ENCODE measurements at regions not wholly inside any gene's neighbourhood (a gene's known extent, or its start where the extent isn't known, plus 50 kb on each side); places are given as distances from the start of the nearest gene placed in this dataset.
"Not testable (repeated sequence)": the region's sequence is repeated elsewhere in the genome, so short reads cannot be mapped to it uniquely, and the experiment has no call there.

DNA sequence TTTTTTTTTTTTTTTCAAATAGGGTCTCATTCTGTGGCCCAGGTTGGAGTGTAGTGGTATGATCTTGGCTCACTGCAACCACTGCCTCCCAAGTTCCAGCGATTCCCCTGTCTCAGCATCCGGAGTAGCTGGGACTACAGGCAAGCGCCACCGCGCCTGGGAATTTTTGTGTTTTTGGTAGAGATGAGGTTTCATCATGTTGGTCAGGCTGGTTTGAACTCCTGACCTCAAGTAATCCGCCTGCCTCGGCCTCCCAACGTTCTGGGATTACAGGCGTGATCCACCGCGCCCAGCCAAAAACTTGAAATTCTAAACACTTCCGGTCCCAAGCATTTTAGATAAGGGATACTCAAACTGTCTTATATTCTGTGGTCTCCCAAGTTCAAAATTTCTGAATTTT lies 718.9 kb upstream of the MEF2C start:
- DNase-seq: no peak

DNA sequence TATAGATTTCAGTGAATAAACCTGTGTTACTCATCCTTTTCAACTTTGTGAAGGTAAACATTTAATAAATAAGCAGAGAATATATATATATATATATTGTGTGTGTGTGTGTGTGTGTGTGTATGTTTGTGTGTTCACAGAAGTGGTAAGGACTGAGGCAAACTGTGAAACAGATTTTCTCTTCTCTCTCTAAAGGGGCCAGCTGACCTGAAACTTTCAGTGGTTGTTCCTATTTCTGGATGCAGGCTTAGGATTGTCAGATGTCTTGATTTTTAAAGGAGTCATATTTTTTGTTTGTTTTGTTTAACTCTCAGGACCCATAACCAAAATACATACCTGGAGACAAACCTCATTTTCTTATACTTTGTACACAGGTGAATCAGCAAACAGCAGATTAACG lies 714.9 kb upstream of the MEF2C start:
- no peak for DNase-seq

- DNase-seq: no peak
Measured at GRCh38 chr5:89596821-89597220, 713.8 kb upstream of the MEF2C start.

GRCh38 chr5:89595056-89595455 lies 712.1 kb upstream of the MEF2C start:
- DNase-seq: no peak

DNA sequence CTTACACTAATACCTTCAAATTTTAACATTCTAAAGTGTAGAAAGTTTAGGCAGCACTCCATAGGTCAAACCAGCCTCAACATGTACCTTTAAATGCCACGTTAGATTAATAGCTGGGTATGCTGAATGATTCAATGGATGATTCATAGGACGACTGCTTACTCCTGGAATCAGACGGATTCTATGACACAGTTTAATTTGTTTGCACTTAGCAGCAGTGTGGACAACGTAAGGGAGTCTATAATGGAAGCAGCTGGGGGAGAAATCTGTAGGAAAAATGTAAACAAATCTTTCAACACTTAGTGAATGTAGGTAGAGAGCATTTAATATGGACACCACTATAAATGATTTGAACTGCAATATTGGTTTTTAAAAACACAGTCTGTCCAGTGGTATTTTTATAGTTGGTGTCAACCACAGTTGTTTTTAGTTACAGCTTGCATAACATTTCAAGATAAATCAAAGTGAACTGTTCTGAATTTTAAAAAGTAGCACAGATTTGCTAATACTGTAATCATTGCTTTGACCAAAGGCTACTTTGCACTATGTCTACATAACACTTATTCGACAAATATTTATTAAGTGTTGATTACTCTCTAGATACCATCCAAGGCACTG lies 701.5 kb upstream of the MEF2C start:
- no peak for DNase-seq

- no peak for DNase-seq
Measured at GRCh38 chr5:89583534-89583933, 700.5 kb upstream of the MEF2C start.

DNA sequence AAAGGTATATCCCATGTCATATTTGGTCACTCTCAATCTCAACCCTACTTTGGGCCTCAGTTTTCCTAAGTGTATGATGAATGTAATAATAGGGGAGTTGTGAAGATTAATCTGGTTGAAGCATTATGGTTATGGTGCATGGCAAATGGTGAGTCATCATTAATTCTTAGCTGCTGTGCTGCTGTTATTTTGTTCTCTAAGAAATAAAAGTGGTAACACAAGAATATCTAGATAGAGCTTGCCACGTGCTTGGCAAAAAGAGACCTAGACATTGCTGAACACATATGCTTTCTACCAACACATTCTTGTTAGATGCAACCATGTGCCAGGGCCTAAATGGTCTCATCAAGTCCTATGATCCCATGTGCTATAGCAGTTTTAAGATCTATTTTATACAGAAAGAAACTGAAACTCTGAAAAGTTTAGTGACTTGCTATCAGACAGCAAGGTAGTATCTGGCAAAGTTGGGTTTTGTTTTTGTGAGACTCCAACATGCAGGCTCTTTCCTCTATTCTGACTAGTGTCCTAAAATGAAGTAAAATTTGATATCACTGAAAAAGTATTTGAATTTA lies 699.9 kb upstream of the MEF2C start:
- no peak for DNase-seq

GRCh38 chr5:89580976-89581375 lies 698.0 kb upstream of the MEF2C start:
- DNase-seq: no peak

DNA sequence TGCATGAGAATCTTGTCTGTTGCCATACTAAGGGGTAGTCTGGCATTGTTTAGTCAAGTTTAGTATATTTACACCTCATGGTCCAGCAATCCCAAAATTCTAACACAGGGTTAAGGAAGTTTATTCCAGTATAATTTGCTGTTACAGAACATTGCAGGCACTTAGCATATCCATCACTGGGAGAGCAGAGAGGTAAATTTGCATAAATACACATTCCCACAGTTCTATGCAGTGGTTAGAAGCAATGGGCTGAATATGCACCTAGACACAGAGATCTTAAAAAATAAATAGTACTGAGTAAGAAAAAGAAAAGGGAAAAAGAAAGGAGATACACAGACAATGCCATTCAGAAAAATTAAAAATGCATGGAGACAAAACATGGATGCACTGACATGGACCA lies 692.3 kb upstream of the MEF2C start:
- no peak for DNase-seq

- no peak for DNase-seq
Measured at GRCh38 chr5:89573345-89573744, 690.4 kb upstream of the MEF2C start.

DNA sequence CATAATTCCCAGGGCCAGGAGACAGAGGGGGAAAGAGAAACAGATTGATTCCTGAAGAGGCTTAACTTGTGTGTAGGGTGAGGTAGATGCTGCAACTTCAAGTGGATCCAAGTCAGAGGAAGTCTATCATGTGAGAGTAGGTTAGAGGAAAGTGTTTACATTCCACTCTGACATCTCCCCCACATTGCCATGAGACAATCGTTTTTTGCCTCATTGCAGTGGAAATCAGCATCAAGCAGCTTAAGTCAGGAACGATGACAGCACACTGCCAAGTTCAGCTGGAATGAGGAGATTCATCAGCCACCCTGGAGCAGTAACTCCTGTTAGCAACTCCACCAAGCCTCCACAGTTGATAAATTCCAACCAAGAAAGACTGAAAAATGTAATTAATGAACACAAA lies 689.7 kb upstream of the MEF2C start:
- no peak for DNase-seq

GRCh38 chr5:89570557-89570956 lies 687.6 kb upstream of the MEF2C start:
- DNase-seq: no peak

GRCh38 chr5:89566340-89566739 lies 683.4 kb upstream of the MEF2C start:
- DNase-seq: no peak

GRCh38 chr5:89560696-89561095 lies 677.7 kb upstream of the MEF2C start:
- DNase-seq: no peak

- DNase-seq: no peak
Measured at GRCh38 chr5:89556215-89556913, 673.4 kb upstream of the MEF2C start.

GRCh38 chr5:89546657-89547056 lies 663.7 kb upstream of the MEF2C start:
- DNase-seq: no peak

DNA sequence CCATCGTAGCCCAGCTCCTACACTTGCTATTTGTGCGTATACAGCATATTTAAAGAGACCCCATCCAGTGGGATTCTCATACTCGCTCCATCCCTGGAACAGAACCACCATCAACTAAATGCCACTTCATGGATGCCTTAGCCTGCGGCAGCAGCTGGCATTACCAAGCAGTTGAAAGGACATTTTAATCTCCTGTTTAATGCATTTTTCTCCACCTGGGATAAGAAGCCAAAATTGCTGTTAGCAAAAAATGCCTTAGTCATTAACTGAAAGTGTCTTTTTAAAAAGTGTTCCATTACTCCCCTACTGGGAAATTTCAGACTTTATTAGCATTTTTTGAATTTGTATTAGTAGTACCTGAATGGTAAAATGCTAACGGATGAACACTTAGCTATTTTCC lies 662.6 kb upstream of the MEF2C start:
- no peak for DNase-seq

DNA sequence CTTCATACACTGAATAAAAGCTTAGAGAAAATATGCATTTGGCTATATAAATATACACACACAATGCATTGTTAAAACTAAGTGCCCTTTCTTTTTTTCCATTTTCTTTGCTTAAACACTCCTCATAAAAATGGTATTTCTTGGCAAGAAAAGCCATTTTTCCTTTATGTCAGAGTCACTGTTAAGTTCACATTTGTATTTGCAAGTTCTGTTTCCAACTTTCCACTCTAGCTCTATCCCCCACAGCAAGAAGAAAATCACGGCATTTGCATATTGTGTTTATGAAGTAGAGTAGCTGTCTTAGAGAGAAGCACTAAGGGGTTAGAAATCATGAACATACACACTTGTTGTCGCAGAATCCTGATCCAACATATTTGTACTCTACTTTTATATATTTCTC lies 662.1 kb upstream of the MEF2C start:
- DNase-seq: no peak

GRCh38 chr5:89542736-89543135 lies 659.8 kb upstream of the MEF2C start:
- DNase-seq: no peak

DNA sequence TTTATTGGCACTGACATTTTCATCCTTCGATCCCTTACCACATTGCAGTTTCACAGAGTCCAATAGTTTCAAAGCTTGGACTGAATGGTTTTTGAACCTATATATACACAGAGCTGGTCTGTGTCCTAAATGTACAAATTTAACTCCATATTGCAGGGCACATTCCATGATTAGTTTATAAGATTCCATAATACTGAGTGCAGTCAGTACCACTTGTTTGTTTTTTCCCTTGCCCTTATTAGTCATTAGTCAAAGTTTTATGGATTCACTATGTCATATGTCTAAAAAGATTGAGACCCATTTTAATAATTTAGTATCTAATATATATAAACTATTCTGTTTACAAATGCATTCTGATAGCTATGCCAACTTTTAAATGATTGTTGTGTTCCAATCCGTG lies 654.8 kb upstream of the MEF2C start:
- no peak for DNase-seq

DNA sequence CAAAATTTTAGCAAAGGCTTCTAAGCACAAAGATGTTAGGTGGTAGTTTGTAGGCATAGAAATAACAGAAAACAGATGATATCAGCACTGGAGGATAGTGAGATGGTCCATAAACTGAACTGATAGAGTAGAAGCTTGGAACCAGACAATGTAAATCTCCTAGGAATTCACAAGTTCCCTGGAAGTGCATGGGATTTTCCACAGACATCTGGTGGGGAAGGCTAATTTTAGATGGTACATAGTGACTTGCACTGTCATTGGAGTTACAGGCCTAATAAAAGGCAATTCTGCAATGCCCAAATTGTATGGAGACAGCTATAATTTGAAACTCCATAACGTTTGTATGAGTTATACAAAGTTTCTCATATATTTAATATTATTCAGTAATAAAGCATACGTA lies 653.0 kb upstream of the MEF2C start:
- DNase-seq: no peak

GRCh38 chr5:89535411-89535810 lies 652.4 kb upstream of the MEF2C start:
- DNase-seq: no peak

GRCh38 chr5:89534331-89534730 lies 651.3 kb upstream of the MEF2C start:
- DNase-seq: no peak

DNA sequence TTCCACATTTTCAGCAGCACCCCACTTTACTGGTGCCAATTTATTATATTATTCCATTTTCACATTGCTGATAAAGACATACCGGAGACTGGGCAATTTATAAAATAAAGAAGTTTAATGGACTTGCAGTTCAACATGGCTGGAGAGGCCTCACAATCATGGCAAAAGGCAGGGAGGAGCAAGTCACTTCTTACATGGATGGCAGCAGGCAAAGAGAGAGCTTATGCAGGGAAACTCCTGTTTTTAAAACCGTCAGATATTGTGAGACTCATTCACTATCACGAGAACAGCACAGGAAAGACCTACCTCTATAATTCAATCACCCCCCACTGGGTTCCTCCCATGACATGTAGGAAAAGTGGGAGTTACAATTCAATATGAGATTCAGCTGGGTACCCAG lies 641.8 kb upstream of the MEF2C start:
- DNase-seq: no peak

DNA sequence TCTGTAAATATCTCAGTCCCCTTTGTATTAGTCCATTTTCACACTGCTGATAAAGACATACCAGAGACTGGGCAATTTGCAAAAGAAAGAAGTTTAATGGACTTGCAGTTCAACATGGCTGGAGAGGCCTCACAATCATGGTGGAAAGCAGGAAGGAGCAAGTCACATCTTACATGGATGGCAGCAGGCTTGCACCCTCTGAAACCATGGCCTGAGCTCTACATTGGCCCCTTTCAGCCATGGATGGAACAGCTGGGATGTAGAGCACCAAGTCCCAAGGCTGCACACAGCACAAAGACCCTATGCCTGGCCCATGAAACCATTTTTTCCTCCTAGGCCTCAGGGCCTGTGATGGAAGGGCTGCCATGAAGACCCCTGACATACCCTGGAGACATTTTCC lies 640.9 kb upstream of the MEF2C start:
- DNase-seq: not testable (repeated sequence)

Data from islet precursor cell (in vitro differentiated cells).